ENCODE measurements at regions not wholly inside any gene's neighbourhood (a gene's known extent, or its start where the extent isn't known, plus 50 kb on each side); places are given as distances from the start of the nearest gene placed in this dataset.

- DNase-seq (ENCODE audit: low spot score), result no peak
- TF ChIP-seq, protein P1, sequence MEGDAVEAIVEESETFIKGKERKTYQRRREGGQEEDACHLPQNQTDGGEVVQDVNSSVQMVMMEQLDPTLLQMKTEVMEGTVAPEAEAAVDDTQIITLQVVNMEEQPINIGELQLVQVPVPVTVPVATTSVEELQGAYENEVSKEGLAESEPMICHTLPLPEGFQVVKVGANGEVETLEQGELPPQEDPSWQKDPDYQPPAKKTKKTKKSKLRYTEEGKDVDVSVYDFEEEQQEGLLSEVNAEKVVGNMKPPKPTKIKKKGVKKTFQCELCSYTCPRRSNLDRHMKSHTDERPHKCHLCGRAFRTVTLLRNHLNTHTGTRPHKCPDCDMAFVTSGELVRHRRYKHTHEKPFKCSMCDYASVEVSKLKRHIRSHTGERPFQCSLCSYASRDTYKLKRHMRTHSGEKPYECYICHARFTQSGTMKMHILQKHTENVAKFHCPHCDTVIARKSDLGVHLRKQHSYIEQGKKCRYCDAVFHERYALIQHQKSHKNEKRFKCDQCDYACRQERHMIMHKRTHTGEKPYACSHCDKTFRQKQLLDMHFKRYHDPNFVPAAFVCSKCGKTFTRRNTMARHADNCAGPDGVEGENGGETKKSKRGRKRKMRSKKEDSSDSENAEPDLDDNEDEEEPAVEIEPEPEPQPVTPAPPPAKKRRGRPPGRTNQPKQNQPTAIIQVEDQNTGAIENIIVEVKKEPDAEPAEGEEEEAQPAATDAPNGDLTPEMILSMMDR (IDR thresholded peaks at IDR 0.05; ENCODE audit: extremely low read depth, missing control alignments), result no peak
Observed at GRCh38 chr6:14065350-14065749, 52.2 kb upstream of the CD83 start.

DNA sequence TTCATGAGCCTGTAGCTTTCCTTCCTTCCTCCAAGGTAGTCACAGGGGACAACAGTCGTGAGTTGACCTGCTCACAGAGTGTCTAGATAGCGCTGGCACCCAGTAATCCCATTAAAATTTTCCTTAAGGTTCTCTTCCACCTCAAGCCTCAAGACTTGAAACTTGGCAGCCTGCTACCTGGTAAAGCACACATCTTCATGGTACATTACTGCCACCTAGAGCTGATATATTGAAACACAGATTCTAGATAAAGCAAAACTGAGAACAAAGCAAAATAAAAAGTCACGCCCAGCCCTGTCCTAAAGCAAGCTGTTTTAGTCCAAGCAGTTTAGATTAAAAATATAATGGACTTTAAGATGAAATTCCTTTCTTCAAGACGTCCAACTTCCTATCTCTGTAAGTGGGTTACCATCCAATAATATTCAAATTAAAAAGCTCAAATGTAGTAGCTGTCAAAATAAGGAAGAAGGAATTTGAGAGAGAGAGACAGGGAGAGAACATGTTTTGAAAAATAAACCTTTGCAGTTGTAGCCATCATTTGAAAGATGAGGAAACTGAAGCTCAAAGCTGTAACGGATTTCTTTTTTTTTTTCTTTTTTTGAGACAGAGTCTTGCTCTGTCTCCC lies 50.7 kb upstream of the CD83 start:
- TF ChIP-seq, protein P1 (IDR thresholded peaks at IDR 0.05; ENCODE audit: extremely low read depth, missing control alignments), result peak; percentile 29
- DNase-seq (ENCODE audit: low spot score), result peak; percentile 64

DNA sequence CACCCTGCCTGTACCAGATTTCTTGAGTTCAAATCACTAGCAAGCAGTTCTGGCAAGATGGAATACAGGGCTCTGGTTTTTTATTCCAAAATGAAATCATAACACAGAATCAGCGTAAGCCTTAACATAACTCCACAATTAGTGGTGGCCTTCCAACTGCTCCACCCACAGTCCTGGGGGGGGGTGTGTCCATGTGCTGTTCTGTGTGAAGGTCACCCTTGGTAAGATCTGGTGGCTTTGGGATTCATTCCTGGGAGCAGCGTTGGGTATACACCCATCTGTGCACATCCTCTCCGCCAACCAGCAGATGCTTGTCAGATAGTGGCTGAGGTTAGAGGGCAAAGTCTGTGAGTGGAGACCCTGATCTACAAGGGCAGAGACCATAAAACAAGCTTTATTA lies 49.9 kb upstream of the CD83 start:
- TF ChIP-seq, protein P1 (IDR thresholded peaks at IDR 0.05; ENCODE audit: extremely low read depth, missing control alignments), result no peak
- no peak for DNase-seq (ENCODE audit: low spot score)
